ENCODE measurements at regions not wholly inside any gene's neighbourhood (a gene's known extent, or its start where the extent isn't known, plus 50 kb on each side); places are given as distances from the start of the nearest gene placed in this dataset.

DNA sequence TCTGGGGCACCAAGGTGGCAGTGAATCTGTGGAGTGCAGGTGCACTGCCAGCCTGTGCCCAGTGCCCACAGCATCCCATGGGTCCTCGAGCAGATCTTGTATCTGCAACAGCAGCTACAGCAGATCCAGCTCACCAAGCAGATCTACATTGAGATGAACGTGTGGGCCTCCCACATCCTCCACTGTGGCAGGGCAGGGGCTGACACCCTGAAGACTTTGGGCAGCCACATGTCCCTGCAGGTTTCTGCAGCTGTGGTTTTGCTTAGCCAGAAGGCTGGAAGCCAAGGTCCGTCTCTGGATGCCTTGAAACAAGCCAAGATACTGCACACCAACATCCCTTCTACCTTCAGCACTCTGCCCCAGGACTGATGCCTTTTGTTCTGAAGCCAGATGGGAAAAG lies 338.8 kb upstream of the OR4E1 start:
- no peak overlapping the region for H3K27ac ChIP-seq (ENCODE audit: low read depth, low read length)

DNA sequence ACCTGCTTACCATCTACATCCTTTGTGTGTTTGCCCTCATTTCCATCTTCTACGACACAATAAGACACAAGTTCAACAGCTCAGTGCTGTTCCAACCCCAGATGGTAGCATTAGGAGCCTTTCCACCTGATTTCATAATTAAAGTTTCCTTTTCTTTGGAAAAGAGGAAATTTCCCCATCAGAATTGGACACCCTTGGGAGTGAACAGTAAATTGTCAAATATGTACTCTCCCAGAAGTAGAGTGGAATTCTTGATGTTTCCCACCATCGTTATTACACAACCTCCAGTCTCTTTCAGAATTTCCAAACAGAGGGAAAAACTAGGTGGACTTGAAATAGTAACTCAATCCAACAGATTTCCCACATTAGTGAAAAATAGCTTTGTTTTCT lies 337.6 kb upstream of the OR4E1 start:
- TF ChIP-seq EZH2phosphoT487 (IDR thresholded peaks at IDR 0.05; ENCODE audit: borderline replicate concordance, low read length), result no peak
- TF ChIP-seq, protein P1, sequence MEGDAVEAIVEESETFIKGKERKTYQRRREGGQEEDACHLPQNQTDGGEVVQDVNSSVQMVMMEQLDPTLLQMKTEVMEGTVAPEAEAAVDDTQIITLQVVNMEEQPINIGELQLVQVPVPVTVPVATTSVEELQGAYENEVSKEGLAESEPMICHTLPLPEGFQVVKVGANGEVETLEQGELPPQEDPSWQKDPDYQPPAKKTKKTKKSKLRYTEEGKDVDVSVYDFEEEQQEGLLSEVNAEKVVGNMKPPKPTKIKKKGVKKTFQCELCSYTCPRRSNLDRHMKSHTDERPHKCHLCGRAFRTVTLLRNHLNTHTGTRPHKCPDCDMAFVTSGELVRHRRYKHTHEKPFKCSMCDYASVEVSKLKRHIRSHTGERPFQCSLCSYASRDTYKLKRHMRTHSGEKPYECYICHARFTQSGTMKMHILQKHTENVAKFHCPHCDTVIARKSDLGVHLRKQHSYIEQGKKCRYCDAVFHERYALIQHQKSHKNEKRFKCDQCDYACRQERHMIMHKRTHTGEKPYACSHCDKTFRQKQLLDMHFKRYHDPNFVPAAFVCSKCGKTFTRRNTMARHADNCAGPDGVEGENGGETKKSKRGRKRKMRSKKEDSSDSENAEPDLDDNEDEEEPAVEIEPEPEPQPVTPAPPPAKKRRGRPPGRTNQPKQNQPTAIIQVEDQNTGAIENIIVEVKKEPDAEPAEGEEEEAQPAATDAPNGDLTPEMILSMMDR (IDR thresholded peaks at IDR 0.05; ENCODE audit: low read depth, low read length, poor library complexity, severe bottlenecking), result no peak
- Histone ChIP-seq H3K4me3 (ENCODE audit: low read length) (no peak overlapping the region), H4K20me1 (ENCODE audit: control insufficient read depth, insufficient read depth, low read depth, low read length) (no peaks in the 10 kb centered on the region), H3K27ac (ENCODE audit: low read depth, low read length) (no peak overlapping the region), H3K9me3 (ENCODE audit: control insufficient read depth, insufficient read depth, low read length) (no peaks in the 10 kb centered on the region), H3F3A (ENCODE audit: control insufficient read depth, insufficient read depth) (no peaks in the 10 kb centered on the region), H3K9me2 (replicated peaks; ENCODE audit: control insufficient read depth, low read length) (no peaks in the 10 kb centered on the region), H3K4me2 (ENCODE audit: low read length) (no peak overlapping the region), H3K79me2 (ENCODE audit: control insufficient read depth, low read length) (no peaks in the 10 kb centered on the region), H3K27me3 (ENCODE audit: control insufficient read depth, low read length) (no peaks in the 10 kb centered on the region; the same call in 1 of the 2 replicates), H3K4me1 (ENCODE audit: control insufficient read depth, low read length) (no peaks in the 10 kb centered on the region), H3K36me3 (ENCODE audit: control insufficient read depth, low read length) (no peaks in the 10 kb centered on the region)

More for the DNA sequence above, 338.8 kb upstream of the OR4E1 start:
- Histone ChIP-seq H3K4me1 (ENCODE audit: control insufficient read depth, low read length) (no peaks in the 10 kb centered on the region), H4K20me1 (ENCODE audit: control insufficient read depth, insufficient read depth, low read depth, low read length) (no peaks in the 10 kb centered on the region), H3K79me2 (ENCODE audit: control insufficient read depth, low read length) (no peaks in the 10 kb centered on the region), H3F3A (ENCODE audit: control insufficient read depth, insufficient read depth) (no peaks in the 10 kb centered on the region), H3K9me3 (ENCODE audit: control insufficient read depth, insufficient read depth, low read length) (no peaks in the 10 kb centered on the region), H3K4me2 (ENCODE audit: low read length) (no peak overlapping the region), H3K36me3 (ENCODE audit: control insufficient read depth, low read length) (no peaks in the 10 kb centered on the region), H3K9me2 (replicated peaks; ENCODE audit: control insufficient read depth, low read length) (no peaks in the 10 kb centered on the region), H3K27me3 (ENCODE audit: control insufficient read depth, low read length) (peaks cover 3% of the 10 kb centered on the region), H3K4me3 (ENCODE audit: low read length) (no peak overlapping the region)
- TF ChIP-seq EZH2phosphoT487 (IDR thresholded peaks at IDR 0.05; ENCODE audit: borderline replicate concordance, low read length), result no peak
- TF ChIP-seq, protein P1 (IDR thresholded peaks at IDR 0.05; ENCODE audit: low read depth, low read length, poor library complexity, severe bottlenecking), result no peak

DNA sequence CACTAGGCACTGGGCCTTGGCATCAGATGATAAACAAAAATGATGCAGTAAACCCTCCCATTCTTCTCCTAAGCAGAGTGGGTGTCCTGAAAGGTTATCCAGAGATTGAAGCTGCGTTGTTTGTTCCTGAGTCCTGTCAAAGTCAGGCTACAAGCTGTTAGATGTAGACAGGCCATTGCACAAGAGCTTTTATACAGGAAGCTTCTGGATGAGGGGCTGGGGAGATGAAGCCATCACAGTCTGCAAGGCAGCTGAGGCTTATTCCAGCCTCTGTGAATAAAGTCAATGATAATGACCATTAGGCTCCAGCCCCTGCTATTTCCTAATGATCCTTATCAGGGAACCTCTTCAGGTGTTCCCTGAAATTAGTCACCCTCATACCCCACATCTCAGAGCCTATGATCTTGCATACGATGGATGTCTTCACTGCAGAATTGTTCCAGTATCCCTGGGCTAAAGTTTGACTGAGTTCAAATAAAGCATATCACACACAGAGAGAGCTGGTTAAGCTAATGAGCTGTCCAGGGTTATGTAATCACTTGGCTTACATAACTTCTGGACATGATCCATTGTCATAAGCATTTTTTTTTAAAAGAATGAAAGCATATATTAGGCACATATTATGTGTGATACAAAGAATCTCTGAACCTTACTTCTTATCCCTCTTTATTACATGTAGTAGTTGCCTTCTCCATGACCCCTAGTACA lies 337.1 kb upstream of the OR4E1 start:
- Histone ChIP-seq H3K4me1 (ENCODE audit: control insufficient read depth, low read length) (no peaks in the 10 kb centered on the region), H3K27me3 (ENCODE audit: control insufficient read depth, low read length) (no peaks in the 10 kb centered on the region; the same call in 1 of the 2 replicates), H3K9me3 (ENCODE audit: control insufficient read depth, insufficient read depth, low read length) (no peaks in the 10 kb centered on the region), H3K9me2 (replicated peaks; ENCODE audit: control insufficient read depth, low read length) (no peaks in the 10 kb centered on the region), H3K4me3 (ENCODE audit: low read length) (no peak overlapping the region), H3K27ac (ENCODE audit: low read depth, low read length) (no peak overlapping the region), H3K4me2 (ENCODE audit: low read length) (no peak overlapping the region), H3K36me3 (ENCODE audit: control insufficient read depth, low read length) (no peaks in the 10 kb centered on the region), H4K20me1 (ENCODE audit: control insufficient read depth, insufficient read depth, low read depth, low read length) (no peaks in the 10 kb centered on the region), H3K79me2 (ENCODE audit: control insufficient read depth, low read length) (no peaks in the 10 kb centered on the region), H3F3A (ENCODE audit: control insufficient read depth, insufficient read depth) (no peaks in the 10 kb centered on the region)
- TF ChIP-seq, protein P1 (IDR thresholded peaks at IDR 0.05; ENCODE audit: low read depth, low read length, poor library complexity, severe bottlenecking), result no peak
- TF ChIP-seq EZH2phosphoT487 (IDR thresholded peaks at IDR 0.05; ENCODE audit: borderline replicate concordance, low read length), result no peak

Data from DOHH2 (cell line).